HG03521 (cell line): ENCODE measurements at regions not wholly inside any gene's neighbourhood (a gene's known extent, or its start where the extent isn't known, plus 50 kb on each side); places are given as distances from the start of the nearest gene placed in this dataset.
"Not testable (repeated sequence)": the region's sequence is repeated elsewhere in the genome, so short reads cannot be mapped to it uniquely, and the experiment has no call there.

Experiments
- ATAC-seq: cut with Tn5 transposase; IDR thresholded peaks from one replicate; pipeline ENCODE4 v1.9.1; 2021; ENCODE audit warnings: mild to moderate bottlenecking, moderate library complexity; ENCODE audit not compliant: unreplicated experiment

GRCh38 chr20:5660756-5661155, 50.0 kb upstream of the GPCPD1 start:
- ATAC-seq, result not testable (repeated sequence)
